Stomach (tissue), 8 donors: ENCODE measurements at regions not wholly inside any gene's neighbourhood (a gene's known extent, or its start where the extent isn't known, plus 50 kb on each side); places are given as distances from the start of the nearest gene placed in this dataset.
"Not testable (repeated sequence)": the region's sequence is repeated elsewhere in the genome, so short reads cannot be mapped to it uniquely, and the experiment has no call there.

Source experiments
- DNase-seq, 2 donors: peaks; one replicate each; pipeline versions ENCODE4 v3.0.0 to v3.0.0-alpha.2; 2013 to 2019
- H3K27ac ChIP-seq, 5 donors: fragments of 200-600 bp in 4 of 5; sonication (generic) in 4 of 5; one replicate each; pipeline ENCODE4 v1.5.1; 2013 to 2019; ENCODE audit warnings: mild to moderate bottlenecking in 1 of 5, moderate library complexity in 1 of 5
- H3K27me3 ChIP-seq, 3 donors: fragments of 200-600 bp; sonication (generic); one replicate each; pipeline ENCODE4 v1.5.1; 2017 to 2019; ENCODE audit warnings: mixed run types in 1 of 3
- H3K36me3 ChIP-seq, 4 donors: fragments of 200-600 bp; sonication (generic); 1 replicate in 3 of 4; 2 replicates in 1 of 4; pipeline ENCODE4 v1.5.1; 2016 to 2019
- H3K4me1 ChIP-seq, 4 donors: fragments of 200-600 bp; sonication (generic); one replicate each; pipeline ENCODE4 v1.5.1; 2016 to 2019
- H3K4me3 ChIP-seq, 4 donors: fragments of 200-600 bp; sonication (generic) in 3 of 4; one replicate each; pipeline ENCODE4 v1.5.1; 2016 to 2019; ENCODE audit warnings: mild to moderate bottlenecking in 1 of 4
- H3K9me3 ChIP-seq, 4 donors: fragments of 200-600 bp; sonication (generic); one replicate each; pipeline ENCODE4 v1.5.1; 2016 to 2019
- CTCF ChIP-seq, 7 experiments: fragments of 450-650 bp in 4 of 7; fragments of 200-600 bp in 3 of 7; sonication (generic) in 3 of 7; IDR thresholded peaks; one replicate each; pipeline ENCODE4 v1.5.1; 2016 to 2019; ENCODE audit warnings: antibody characterized with exemption in 7 of 7, control low read depth in 2 of 7, mild to moderate bottlenecking in 1 of 7
- EP300 ChIP-seq: sonication (generic); formaldehyde crosslinking; IDR thresholded peaks from one replicate; pipeline ENCODE4 v1.6.1; 2017; ENCODE audit warnings: antibody characterized with exemption
- POLR2A ChIP-seq, 4 donors: fragments of 450-650 bp; IDR thresholded peaks; one replicate each; pipeline ENCODE4 v1.6.1; 2016; ENCODE audit warnings: antibody characterized with exemption in 4 of 4, control low read depth in 2 of 4, mild to moderate bottlenecking in 1 of 4, moderate library complexity in 1 of 4
- POLR2AphosphoS5 ChIP-seq, 3 donors: sonication (generic); formaldehyde crosslinking; IDR thresholded peaks; one replicate each; pipeline ENCODE4 v1.6.1; 2016; ENCODE audit warnings: antibody characterized with exemption in 3 of 3
- WGBS, 5 donors: extraction: QIAGEN DNeasy Blood & Tissue Kit in 3 of 5; methylation state at CpG; one replicate each; pipeline versions ENCODE4 v1.1.5 to v1.1.7; 2013 to 2018; 5-methylcytosine and 5-hydroxymethylcytosine counted together
- intact Hi-C: fragments of 100-400 bp; cut with DNase I; formaldehyde crosslinking; loops from one replicate; pipeline ENCODE4 v1.15.1; 2023; ENCODE audit warnings: low total_unique reads
- donor health status: healthy with polysubstance abuse.
- donor health status: Bipolar disorder and iron deficiency.
- donor health status: healthy.

- DNase-seq: no peak
These were observed 102.8 kb downstream of the CDC7 start for GRCh38 chr1:91603409-91603808.

GRCh38 chr1:91604632-91605031, 104.0 kb downstream of the CDC7 start:
- no peak for TF ChIP-seq EP300
- TF ChIP-seq POLR2AphosphoS5 (IDR thresholded peaks at IDR 0.05): peak in 1 of 3 donors; percentile 17
- no peak for TF ChIP-seq CTCF (IDR thresholded peaks at IDR 0.05)
- no peak for TF ChIP-seq POLR2A (IDR thresholded peaks at IDR 0.05)
- WGBS, 5 donors: 51 to 79% (median 69%) methylated on average over 7 of the region's 7 CpGs
- Histone ChIP-seq H3K4me3 (no peak overlapping the region), H3K27me3 (no peaks in the 10 kb centered on the region), H3K36me3 (no peaks in the 10 kb centered on the region), H3K27ac (peak overlapping the region in 1 of 5 donors; percentile 51), H3K4me1 (peaks cover 0 to 6% (median 0%) of the 10 kb centered on the region in 4 donors), H3K9me3 (no peaks in the 10 kb centered on the region)
- peak in 1 of 2 donors; percentile 72 for DNase-seq
- intact Hi-C loops: no loop called here

More at GRCh38 chr1:91603409-91603808, 102.8 kb downstream of the CDC7 start:
- Histone ChIP-seq H3K36me3 (no peaks in the 10 kb centered on the region), H3K27ac (no peak overlapping the region), H3K4me3 (no peak overlapping the region), H3K9me3 (no peaks in the 10 kb centered on the region), H3K27me3 (no peaks in the 10 kb centered on the region), H3K4me1 (peaks cover 0 to 6% (median 0%) of the 10 kb centered on the region in 4 donors)
- intact Hi-C loops: no loop called here
- 86 to 99% (median 93%) methylated on average over 4 of the region's 4 CpGs for WGBS, 5 donors
- no peak for TF ChIP-seq POLR2AphosphoS5 (IDR thresholded peaks at IDR 0.05)
- TF ChIP-seq CTCF (IDR thresholded peaks at IDR 0.05): no peak
- no peak for TF ChIP-seq POLR2A (IDR thresholded peaks at IDR 0.05)
- TF ChIP-seq EP300: no peak

GRCh38 chr1:91605566-91605965, 104.9 kb downstream of the CDC7 start:
- peaks cover 0 to 6% (median 0%) of the 10 kb centered on the region in 4 donors for H3K4me1 ChIP-seq
- H3K4me3 ChIP-seq: no peak overlapping the region
- no peaks in the 10 kb centered on the region for H3K27me3 ChIP-seq
- TF ChIP-seq POLR2A (IDR thresholded peaks at IDR 0.05) (no peak), CTCF (IDR thresholded peaks at IDR 0.05) (no peak), EP300 (no peak), POLR2AphosphoS5 (IDR thresholded peaks at IDR 0.05) (no peak)
- WGBS, 5 donors: 43 to 85% (median 71%) methylated on average over 3 of the region's 3 CpGs
- H3K36me3 ChIP-seq: no peaks in the 10 kb centered on the region
- intact Hi-C loops: no loop called here
- no peak for DNase-seq
- H3K9me3 ChIP-seq: no peaks in the 10 kb centered on the region
- H3K27ac ChIP-seq: no peak overlapping the region

- Histone ChIP-seq H3K36me3 (no peaks in the 10 kb centered on the region), H3K4me3 (no peak overlapping the region), H3K27me3 (no peaks in the 10 kb centered on the region), H3K27ac (no peak overlapping the region), H3K9me3 (no peaks in the 10 kb centered on the region), H3K4me1 (peaks cover 0 to 7% (median 3%) of the 10 kb centered on the region in 4 donors)
- no peak for DNase-seq
- intact Hi-C loops: no loop called here
- 73 to 87% (median 83%) methylated on average over 7 of the region's 7 CpGs for WGBS, 5 donors
- TF ChIP-seq EP300: no peak
- no peak for TF ChIP-seq CTCF (IDR thresholded peaks at IDR 0.05)
- TF ChIP-seq POLR2AphosphoS5 (IDR thresholded peaks at IDR 0.05): no peak
- no peak for TF ChIP-seq POLR2A (IDR thresholded peaks at IDR 0.05)
These were observed 106.0 kb downstream of the CDC7 start for GRCh38 chr1:91606546-91607078.

- H3K36me3 ChIP-seq, H3K9me3 ChIP-seq, H3K4me1 ChIP-seq, intact Hi-C loops, DNase-seq, H3K27ac ChIP-seq, H3K4me3 ChIP-seq, H3K27me3 ChIP-seq: not testable (repeated sequence)
- 83 to 88% (median 88%) methylated on average over 3 of the region's 3 CpGs for WGBS, 5 donors
These were observed 107.0 kb downstream of the CDC7 start for GRCh38 chr1:91607686-91608085.
